ENCODE measurements at regions not wholly inside any gene's neighbourhood (a gene's known extent, or its start where the extent isn't known, plus 50 kb on each side); places are given as distances from the start of the nearest gene placed in this dataset.

DNA sequence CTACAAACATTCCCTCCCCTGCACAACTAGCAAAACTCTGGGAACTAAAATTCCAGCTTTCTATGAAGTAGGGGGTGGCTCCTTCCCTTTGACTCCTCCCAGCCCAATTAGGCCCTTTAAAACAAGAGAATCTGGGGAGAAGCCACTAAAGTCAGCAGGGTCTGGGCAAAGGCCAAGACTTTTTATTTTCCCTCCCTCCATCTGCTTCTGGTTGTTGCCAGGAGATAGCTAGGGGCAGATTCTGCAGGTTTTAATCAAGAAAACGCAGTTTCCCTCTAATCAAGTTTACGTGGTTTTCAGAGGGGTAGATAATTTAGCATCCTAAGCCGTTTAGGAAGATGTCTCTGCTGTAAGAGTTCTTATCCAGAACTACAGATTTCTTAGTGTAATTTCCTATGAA, 114.5 kb upstream of the CDH6 start:
- TF ChIP-seq, protein P1, sequence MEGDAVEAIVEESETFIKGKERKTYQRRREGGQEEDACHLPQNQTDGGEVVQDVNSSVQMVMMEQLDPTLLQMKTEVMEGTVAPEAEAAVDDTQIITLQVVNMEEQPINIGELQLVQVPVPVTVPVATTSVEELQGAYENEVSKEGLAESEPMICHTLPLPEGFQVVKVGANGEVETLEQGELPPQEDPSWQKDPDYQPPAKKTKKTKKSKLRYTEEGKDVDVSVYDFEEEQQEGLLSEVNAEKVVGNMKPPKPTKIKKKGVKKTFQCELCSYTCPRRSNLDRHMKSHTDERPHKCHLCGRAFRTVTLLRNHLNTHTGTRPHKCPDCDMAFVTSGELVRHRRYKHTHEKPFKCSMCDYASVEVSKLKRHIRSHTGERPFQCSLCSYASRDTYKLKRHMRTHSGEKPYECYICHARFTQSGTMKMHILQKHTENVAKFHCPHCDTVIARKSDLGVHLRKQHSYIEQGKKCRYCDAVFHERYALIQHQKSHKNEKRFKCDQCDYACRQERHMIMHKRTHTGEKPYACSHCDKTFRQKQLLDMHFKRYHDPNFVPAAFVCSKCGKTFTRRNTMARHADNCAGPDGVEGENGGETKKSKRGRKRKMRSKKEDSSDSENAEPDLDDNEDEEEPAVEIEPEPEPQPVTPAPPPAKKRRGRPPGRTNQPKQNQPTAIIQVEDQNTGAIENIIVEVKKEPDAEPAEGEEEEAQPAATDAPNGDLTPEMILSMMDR (IDR thresholded peaks at IDR 0.05; ENCODE audit: extremely low read depth in 1 of 2, insufficient read depth in 1 of 2, low read depth in 1 of 2, low read length in 2 of 2): no peak
- TF ChIP-seq POLR2AphosphoS5 (IDR thresholded peaks at IDR 0.05; ENCODE audit: insufficient read depth, low read depth, low read length) (no peak), JUN (IDR thresholded peaks at IDR 0.05; ENCODE audit: borderline replicate concordance, insufficient read depth, insufficient read length, low read depth) (no peak), POLR2A (IDR thresholded peaks at IDR 0.05; ENCODE audit: low read depth, low read length) (no peak), EZH2 (IDR thresholded peaks at IDR 0.05; ENCODE audit: borderline replicate concordance, low read depth, low read length, severe bottlenecking) (no peak), MYC (IDR thresholded peaks at IDR 0.05; ENCODE audit: low read depth, low read length) (no peak), FOS (IDR thresholded peaks at IDR 0.05; ENCODE audit: borderline replicate concordance, insufficient read depth, low read length) (no peak)

Data from endothelial cell of umbilical vein (primary cell).